Panc1 (cell line): ENCODE measurements at regions not wholly inside any gene's neighbourhood (a gene's known extent, or its start where the extent isn't known, plus 50 kb on each side); places are given as distances from the start of the nearest gene placed in this dataset.

Experiments used
- POLR2AphosphoS5 ChIP-seq: IDR thresholded peaks from 2 replicates; pipeline ENCODE4 v1.6.1; 2012; ENCODE audit warnings: mild to moderate bottlenecking, low read depth, low read length, moderate library complexity
- SIN3A ChIP-seq: IDR thresholded peaks from 2 replicates; pipeline ENCODE4 v1.6.1; 2012; ENCODE audit warnings: low read depth, mild to moderate bottlenecking, low read length, moderate library complexity, borderline replicate concordance; ENCODE audit not compliant: insufficient read depth
- TCF7L2 ChIP-seq: IDR thresholded peaks from 2 replicates; pipeline ENCODE4 v1.6.1; 2011; ENCODE audit warnings: mild to moderate bottlenecking, low read depth, low read length, inconsistent platforms
- TF ChIP-seq, protein P1 (sequence below): fragments of 450-650 bp; IDR thresholded peaks from 2 replicates; pipeline ENCODE4 v1.5.1; 2017; ENCODE audit warnings: mild to moderate bottlenecking
- TF ChIP-seq, protein P2 (sequence below), 2 experiments: IDR thresholded peaks; 2 replicates each; pipeline ENCODE4 v1.6.1; 2011 to 2012; ENCODE audit warnings: low read depth in 2 of 2, control low read depth in 1 of 2, low read length in 1 of 2, mild to moderate bottlenecking in 1 of 2, moderate library complexity in 1 of 2; ENCODE audit not compliant: insufficient read depth in 1 of 2

DNA sequence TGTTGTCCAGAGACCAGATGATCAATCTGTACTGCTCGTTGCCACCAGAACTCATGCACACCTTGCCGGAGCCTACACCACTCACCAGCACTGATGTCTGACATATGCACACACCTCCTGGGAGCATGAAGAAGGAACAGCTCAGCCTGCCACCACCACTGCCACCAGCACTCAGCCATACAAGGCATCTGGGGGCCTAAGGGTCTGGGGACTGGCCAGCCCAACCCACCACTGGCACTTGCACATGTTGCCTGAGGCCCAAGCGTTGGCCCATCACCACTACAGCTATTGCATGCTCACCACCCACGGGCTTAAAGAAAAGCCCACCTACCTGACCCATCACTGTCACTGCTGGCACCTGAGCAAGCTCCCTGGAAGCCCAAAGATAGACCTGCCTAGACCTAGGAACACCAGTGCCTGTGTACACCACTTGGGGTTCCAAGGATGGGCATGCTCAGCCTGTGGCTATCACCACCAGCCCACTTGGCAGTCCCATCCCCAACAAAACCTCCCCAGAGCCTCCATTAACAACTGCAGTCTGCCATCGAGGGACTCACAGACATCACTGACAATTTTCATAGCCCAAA is 174.3 kb upstream of the GRID2 start:
- TF ChIP-seq, protein P1, sequence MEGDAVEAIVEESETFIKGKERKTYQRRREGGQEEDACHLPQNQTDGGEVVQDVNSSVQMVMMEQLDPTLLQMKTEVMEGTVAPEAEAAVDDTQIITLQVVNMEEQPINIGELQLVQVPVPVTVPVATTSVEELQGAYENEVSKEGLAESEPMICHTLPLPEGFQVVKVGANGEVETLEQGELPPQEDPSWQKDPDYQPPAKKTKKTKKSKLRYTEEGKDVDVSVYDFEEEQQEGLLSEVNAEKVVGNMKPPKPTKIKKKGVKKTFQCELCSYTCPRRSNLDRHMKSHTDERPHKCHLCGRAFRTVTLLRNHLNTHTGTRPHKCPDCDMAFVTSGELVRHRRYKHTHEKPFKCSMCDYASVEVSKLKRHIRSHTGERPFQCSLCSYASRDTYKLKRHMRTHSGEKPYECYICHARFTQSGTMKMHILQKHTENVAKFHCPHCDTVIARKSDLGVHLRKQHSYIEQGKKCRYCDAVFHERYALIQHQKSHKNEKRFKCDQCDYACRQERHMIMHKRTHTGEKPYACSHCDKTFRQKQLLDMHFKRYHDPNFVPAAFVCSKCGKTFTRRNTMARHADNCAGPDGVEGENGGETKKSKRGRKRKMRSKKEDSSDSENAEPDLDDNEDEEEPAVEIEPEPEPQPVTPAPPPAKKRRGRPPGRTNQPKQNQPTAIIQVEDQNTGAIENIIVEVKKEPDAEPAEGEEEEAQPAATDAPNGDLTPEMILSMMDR: no peak
- no peak for TF ChIP-seq TCF7L2
- TF ChIP-seq SIN3A: no peak
- TF ChIP-seq POLR2AphosphoS5: no peak
- TF ChIP-seq, protein P2, sequence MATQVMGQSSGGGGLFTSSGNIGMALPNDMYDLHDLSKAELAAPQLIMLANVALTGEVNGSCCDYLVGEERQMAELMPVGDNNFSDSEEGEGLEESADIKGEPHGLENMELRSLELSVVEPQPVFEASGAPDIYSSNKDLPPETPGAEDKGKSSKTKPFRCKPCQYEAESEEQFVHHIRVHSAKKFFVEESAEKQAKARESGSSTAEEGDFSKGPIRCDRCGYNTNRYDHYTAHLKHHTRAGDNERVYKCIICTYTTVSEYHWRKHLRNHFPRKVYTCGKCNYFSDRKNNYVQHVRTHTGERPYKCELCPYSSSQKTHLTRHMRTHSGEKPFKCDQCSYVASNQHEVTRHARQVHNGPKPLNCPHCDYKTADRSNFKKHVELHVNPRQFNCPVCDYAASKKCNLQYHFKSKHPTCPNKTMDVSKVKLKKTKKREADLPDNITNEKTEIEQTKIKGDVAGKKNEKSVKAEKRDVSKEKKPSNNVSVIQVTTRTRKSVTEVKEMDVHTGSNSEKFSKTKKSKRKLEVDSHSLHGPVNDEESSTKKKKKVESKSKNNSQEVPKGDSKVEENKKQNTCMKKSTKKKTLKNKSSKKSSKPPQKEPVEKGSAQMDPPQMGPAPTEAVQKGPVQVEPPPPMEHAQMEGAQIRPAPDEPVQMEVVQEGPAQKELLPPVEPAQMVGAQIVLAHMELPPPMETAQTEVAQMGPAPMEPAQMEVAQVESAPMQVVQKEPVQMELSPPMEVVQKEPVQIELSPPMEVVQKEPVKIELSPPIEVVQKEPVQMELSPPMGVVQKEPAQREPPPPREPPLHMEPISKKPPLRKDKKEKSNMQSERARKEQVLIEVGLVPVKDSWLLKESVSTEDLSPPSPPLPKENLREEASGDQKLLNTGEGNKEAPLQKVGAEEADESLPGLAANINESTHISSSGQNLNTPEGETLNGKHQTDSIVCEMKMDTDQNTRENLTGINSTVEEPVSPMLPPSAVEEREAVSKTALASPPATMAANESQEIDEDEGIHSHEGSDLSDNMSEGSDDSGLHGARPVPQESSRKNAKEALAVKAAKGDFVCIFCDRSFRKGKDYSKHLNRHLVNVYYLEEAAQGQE (IDR thresholded peaks at IDR 0.05; ENCODE audit: insufficient read depth in 1 of 2, low read depth in 2 of 2, low read length in 1 of 2): no peak
